Mucosa of rectum (tissue), 2 donors: ENCODE measurements at regions not wholly inside any gene's neighbourhood (a gene's known extent, or its start where the extent isn't known, plus 50 kb on each side); places are given as distances from the start of the nearest gene placed in this dataset.

Source experiments
- H3K27ac ChIP-seq, 2 donors: one replicate each; pipeline ENCODE4 v1.7.0; 2013; ENCODE audit warnings: inconsistent platforms in 2 of 2, low read depth in 2 of 2, low read length in 2 of 2
- H3K27me3 ChIP-seq, 2 donors: one replicate each; pipeline ENCODE4 v1.7.0; 2013; ENCODE audit warnings: low read length in 2 of 2; ENCODE audit not compliant: control insufficient read depth in 2 of 2, insufficient read depth in 2 of 2
- H3K36me3 ChIP-seq, 2 donors: one replicate each; pipeline ENCODE4 v1.7.0; 2013; ENCODE audit warnings: low read length in 2 of 2; ENCODE audit not compliant: control insufficient read depth in 2 of 2, insufficient read depth in 2 of 2
- H3K4me1 ChIP-seq, 2 donors: one replicate each; pipeline ENCODE4 v1.7.0; 2013; ENCODE audit warnings: low read length in 2 of 2, mild to moderate bottlenecking in 1 of 2; ENCODE audit not compliant: control insufficient read depth in 2 of 2, insufficient read depth in 2 of 2
- H3K4me3 ChIP-seq, 2 donors: one replicate each; pipeline ENCODE4 v1.7.0; 2013; ENCODE audit warnings: low read length in 2 of 2
- H3K9ac ChIP-seq, 2 donors: one replicate each; pipeline ENCODE4 v1.7.0; 2013; ENCODE audit warnings: low read length in 2 of 2, low read depth in 1 of 2, mild to moderate bottlenecking in 1 of 2
- H3K9me3 ChIP-seq, 2 donors: one replicate each; pipeline ENCODE4 v1.7.0; 2013; ENCODE audit warnings: low read length in 2 of 2; ENCODE audit not compliant: control insufficient read depth in 2 of 2
- donor health status: healthy.
- donor health status: Normal muscosa, but diverticular disease.

DNA sequence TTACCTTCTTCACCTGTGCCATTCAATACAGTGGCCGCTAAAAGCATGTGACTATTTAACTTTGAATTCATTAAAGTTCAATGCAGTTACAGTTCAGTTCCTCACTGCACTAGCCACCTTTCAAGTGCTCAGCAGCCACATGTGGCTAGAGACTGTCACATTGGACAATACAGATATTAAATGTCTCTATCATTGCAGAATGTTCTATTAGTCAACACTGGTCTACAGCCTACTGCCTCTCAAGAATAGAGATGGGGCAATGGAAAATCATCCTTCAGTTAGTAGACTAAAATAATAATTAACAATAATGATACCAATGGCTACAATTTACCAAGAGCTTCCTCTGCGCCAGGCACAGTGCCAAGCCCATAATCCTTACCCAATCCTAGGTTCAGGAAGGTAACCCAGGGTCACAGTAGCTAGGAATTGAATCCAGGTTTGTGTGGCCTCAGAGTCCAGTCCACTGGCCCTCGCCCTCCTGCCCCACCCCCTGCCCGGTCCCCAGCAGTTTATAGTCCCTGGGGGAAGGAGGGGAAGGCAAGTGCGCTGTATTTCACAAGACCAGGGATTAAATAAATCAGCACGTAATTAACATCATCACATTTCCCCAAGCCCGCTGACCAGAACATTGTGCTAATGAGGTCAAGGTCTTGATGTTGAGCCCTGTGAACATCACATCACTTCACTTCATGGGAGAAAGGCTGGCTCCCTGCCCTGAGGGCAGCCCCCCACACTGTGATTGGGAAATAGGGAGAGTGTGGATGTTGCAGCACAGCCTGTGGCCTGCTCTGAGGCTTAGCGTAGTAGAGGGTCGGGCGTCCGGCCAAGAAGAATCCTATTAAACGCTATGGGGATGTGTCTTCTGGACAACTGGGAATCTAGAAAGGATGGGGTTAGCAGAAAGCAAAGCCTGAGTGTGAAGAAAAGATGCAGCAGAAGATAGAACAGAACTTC is 147.2 kb downstream of the VEGFA start:
- H3K9ac ChIP-seq, result peak overlapping the region in 1 of 2 donors; percentile 47
- no peaks in the 10 kb centered on the region for H3K9me3 ChIP-seq
- H3K27ac ChIP-seq, result peak overlapping the region; percentile 73 to 74
- peaks cover 30 to 39% of the 10 kb centered on the region in 2 donors for H3K4me1 ChIP-seq
- H3K36me3 ChIP-seq, result no peaks in the 10 kb centered on the region
- no peaks in the 10 kb centered on the region for H3K27me3 ChIP-seq
- no peak overlapping the region for H3K4me3 ChIP-seq

DNA sequence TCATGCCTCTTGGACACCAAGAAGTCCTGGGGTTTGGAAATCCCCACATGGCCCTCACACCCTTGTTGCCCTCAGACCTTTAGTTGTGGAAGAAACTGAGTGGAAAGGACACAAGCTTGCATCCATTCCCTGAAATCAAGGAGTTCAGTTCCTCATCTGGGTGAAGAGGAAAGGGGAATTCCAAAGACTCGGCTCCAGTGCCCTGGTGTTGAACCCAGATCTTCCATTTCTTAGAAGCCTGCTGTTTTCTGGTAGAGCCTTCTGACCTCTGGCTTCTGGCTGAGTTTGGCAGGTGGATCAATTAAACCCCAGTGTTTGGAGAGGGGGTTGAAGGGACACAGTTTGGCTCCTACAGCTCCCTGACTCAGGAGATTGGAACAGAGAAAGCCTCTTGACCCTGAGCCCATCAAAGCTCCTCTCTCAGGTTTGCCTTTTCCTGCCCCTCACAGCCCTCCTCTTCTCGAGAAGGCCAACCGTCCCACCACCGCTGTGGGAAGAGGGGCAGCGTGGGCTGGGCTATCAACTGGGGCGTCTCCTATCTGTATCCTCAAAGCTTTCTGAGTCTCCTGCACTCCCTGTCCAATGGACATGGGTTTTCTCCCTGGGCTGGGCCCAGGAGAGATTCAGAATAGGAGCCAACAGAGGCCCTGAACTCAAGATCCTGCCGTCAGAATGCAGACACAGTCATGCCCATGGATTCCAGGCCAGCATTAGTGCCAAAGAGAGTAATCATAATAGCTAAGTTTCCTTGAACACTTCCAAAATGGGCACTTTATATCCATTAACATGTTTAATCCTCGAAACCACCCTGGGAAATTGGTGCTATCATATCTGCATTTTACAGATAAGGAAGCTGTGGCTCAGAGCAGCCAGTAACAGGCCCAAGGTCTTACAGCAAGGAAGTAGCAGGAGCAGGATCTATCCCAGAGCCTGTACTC is 146.2 kb downstream of the VEGFA start:
- no peak overlapping the region for H3K9ac ChIP-seq
- H3K4me1 ChIP-seq, result peaks cover 32 to 44% of the 10 kb centered on the region in 2 donors
- H3K4me3 ChIP-seq, result no peak overlapping the region
- H3K9me3 ChIP-seq, result no peaks in the 10 kb centered on the region
- peak overlapping the region; percentile 73 to 74 for H3K27ac ChIP-seq
- no peaks in the 10 kb centered on the region for H3K36me3 ChIP-seq
- H3K27me3 ChIP-seq, result no peaks in the 10 kb centered on the region

DNA sequence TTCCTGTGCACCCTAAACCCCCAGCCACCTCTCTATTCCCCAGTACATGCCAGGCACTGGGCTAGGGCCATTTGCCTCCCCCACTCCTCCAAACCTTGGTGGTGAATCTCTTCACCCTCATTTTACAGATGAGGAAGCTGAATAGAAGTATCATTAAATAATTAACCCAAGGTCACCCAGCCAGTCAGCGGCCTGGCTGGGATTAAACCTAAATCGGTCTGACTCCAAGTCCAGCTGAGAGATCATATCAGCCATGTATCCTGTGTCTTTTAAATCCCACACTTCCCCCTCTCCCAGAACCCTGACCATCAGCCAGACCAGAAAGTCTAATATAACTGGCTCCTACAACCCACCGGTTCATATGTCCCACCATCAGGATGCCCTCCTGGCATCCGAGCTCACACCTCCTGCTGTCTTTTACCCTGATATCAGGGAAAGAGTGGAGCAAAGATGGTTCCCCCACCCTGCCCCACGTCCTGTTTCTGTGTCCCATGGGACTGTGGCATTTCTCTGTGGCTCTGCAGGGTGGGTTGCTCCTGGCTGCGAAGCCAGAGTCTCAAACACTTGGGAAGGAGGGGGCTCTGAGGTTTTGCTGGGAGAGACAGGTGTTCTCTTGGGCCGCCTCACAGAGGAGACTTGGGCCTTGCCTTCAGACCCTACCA is 145.3 kb downstream of the VEGFA start:
- no peak overlapping the region for H3K4me3 ChIP-seq
- no peaks in the 10 kb centered on the region for H3K27me3 ChIP-seq
- no peak overlapping the region for H3K27ac ChIP-seq
- H3K4me1 ChIP-seq, result peaks cover 32 to 44% of the 10 kb centered on the region in 2 donors
- no peak overlapping the region for H3K9ac ChIP-seq
- H3K9me3 ChIP-seq, result no peaks in the 10 kb centered on the region
- no peaks in the 10 kb centered on the region for H3K36me3 ChIP-seq

DNA sequence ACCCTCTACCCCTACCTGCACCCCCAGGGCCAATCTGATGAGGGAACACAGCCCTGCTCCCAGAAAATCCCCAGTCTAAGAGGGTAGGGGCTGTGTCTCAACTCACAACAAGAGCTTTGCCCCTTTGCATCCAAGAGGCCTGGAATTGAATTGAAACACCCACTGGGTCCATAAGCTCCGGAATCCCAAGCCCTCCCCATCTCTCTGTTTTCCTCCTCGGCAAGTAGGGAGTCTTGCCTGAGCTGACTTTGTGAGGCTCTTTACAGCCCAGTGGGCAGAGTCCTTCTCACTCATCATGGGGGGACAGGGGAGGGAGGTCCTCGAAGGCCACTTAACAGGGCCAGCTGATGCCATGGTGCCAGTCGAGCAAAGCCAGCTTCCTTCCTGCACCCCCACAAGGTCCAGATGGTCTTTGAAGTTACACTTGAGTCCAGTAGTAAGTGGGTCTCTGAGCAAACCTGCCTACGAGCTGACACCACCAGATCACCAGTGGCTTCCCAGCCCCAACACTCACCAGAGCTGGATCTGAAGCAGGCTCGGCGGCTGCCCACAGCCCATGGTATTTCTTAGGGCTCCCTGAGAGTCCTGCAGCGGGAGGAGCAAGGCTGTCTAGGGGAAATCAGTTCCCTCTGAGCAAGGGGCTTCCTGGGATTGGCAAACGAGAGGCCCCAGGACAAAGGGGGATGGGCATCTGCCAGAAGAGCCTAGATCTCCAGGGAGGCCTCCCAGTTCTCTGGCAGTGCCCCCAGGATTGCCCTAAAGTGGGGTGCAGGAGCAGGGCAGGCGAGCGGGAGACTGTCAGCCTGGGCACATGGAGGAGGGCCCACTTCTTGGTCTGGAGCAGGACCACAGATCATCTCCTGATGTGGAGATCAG is 144.5 kb downstream of the VEGFA start:
- H3K27ac ChIP-seq, result no peak overlapping the region
- no peak overlapping the region for H3K4me3 ChIP-seq
- no peaks in the 10 kb centered on the region for H3K36me3 ChIP-seq
- no peak overlapping the region for H3K9ac ChIP-seq
- no peaks in the 10 kb centered on the region for H3K9me3 ChIP-seq
- H3K27me3 ChIP-seq, result no peaks in the 10 kb centered on the region
- H3K4me1 ChIP-seq, result peaks cover 32 to 44% of the 10 kb centered on the region in 2 donors

DNA sequence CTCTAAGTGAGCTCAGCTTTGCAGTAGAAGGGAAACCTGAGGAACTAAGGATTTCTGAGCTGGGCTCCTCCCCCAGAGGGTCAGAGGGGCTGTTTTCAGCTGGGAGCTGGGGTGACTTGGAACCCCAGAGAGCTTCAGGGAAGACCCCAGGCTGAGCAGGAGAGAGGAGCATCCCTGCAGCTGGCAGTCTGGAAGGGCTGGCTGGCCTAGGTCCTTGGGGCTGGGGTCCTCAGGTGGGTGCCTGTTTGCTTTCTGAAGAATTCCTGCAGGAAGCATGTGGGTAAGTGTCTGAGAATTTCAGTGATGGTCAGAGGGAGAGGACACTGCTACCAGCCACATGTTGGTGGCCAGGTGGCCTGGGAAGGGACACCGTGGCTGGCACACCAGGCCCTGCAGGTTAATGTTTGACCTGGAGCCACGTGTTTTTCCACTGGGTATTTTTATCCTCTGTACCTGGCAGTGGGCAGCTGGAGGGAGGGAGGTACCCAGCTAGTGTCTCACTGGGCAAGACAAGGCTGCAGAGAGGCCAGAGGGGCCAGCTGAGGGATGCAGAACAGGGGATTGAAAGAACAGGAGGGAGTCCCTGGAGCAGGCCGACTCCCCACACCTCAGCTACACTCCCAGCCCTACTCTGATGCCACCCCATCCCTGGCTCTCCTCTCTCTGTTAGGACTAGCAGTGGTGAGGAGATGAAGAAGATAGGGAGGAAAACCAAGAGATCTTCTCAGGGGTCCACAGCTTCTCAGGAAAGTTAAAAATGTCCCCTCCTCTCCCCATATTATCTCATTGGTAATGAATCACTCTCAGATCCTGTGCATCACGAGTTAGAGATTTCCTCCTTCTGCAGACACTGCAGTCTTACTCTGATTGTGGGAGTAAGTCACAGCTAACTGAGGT is 143.6 kb downstream of the VEGFA start:
- no peaks in the 10 kb centered on the region for H3K36me3 ChIP-seq
- H3K4me3 ChIP-seq, result no peak overlapping the region
- no peaks in the 10 kb centered on the region for H3K27me3 ChIP-seq
- H3K9ac ChIP-seq, result no peak overlapping the region
- H3K9me3 ChIP-seq, result no peaks in the 10 kb centered on the region
- no peak overlapping the region for H3K27ac ChIP-seq
- H3K4me1 ChIP-seq, result peaks cover 32 to 44% of the 10 kb centered on the region in 2 donors

DNA sequence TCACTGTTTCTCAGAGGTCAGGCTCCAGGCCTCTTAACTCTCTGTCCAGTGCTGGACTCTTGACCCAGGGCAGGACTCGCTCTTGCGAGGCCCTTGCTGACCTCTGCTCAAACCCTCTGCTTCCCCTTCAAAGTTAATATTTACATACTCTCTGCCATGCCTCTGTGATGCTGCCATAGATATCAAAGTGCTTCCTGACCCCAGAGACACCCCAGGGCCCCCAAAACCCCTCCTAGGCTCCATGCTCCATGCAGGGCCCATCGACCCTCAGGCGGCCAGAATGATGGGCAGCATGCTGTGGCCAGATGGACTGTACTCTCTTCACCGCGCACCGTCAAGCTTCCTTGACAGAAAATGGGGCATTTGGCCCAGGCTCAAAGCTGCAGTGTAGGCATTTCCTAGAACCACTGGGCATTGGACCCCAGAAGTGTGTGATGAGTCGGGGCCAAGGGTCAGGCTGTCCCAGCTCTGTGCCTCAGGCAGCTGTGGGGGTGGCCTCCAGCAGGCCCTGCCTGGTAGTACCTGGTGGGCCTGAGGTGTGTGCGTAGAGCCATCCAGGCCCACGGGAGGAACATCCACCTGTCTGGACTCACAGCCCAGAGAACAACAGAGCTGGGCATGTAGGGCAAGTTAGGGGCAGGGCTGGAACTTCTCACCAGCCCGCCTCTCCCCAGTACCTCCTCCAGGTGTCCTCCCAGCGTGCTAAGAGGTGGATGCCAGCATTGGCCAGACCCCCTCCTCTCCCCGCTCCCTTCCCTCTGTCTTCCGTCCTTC is 142.8 kb downstream of the VEGFA start:
- Histone ChIP-seq H3K9ac (no peak overlapping the region), H3K4me1 (peaks cover 27 to 39% of the 10 kb centered on the region in 2 donors)

DNA sequence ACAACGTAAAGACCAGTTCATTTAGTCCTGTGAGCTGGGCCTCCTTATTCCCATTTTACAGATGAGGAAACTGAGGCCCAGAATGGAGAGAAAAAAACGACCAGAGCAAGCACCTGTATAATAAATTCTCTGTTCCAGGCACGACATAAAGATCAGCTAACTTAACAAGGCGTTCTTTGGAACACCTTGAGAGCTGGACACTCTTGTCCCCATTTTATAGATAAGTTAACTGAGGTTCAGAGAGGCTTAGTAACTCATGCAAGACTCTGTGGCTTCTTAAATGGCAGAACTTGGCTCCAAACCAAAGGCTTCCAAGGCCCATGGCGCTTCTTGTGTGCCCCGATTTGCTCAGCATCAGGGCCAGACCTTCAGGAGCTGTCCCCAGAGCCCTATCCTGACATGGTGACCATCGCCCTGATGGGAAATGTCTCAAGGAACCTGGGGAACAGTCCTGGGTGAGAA is 142.1 kb downstream of the VEGFA start:
- Histone ChIP-seq H3K4me3 (no peak overlapping the region), H3K36me3 (no peaks in the 10 kb centered on the region), H3K9ac (no peak overlapping the region), H3K27ac (no peak overlapping the region), H3K27me3 (no peaks in the 10 kb centered on the region), H3K9me3 (no peaks in the 10 kb centered on the region), H3K4me1 (peaks cover 21 to 33% of the 10 kb centered on the region in 2 donors)

More for the DNA sequence above, 142.8 kb downstream of the VEGFA start:
- Histone ChIP-seq H3K27me3 (no peaks in the 10 kb centered on the region), H3K4me3 (no peak overlapping the region), H3K36me3 (no peaks in the 10 kb centered on the region), H3K27ac (no peak overlapping the region), H3K9me3 (no peaks in the 10 kb centered on the region)

DNA sequence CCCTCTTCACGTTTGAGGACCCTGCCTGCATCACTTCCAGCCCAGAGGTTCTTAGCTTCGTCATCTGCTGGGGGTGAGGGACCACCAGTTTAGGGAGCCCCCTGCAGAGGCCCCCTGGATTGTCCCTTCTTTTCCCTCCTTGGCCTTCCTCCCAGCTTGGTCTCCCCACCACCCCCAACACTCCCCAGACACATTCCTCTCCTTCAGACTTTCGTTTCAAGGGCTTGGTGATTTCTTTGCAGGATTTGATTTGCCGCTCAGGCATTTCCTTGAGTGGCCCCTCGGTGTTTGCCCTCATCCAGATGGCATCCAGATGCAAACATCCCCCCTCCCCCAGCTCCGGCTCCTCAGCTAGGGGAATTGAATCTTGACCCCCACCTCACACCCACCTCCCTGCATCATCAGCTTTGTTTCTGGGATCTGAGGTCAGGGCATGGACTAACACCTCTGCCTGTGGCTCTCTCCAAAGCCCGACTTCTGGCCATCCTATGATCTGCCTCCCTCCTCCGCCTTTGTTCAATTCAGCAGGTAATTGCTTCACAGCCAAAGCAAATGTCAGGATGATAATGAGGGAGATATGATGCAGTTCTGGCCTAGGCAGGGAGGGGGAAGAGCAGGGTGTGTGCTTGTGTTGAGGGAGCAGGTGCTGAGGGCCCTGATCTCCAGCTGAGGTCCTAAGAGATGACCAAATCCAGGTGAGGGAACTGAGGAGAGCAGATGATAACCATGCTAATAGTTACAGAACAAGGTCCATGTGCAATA is 141.5 kb downstream of the VEGFA start:
- Histone ChIP-seq H3K9ac (no peak overlapping the region), H3K36me3 (no peaks in the 10 kb centered on the region), H3K9me3 (no peaks in the 10 kb centered on the region), H3K27me3 (no peaks in the 10 kb centered on the region), H3K4me3 (no peak overlapping the region), H3K4me1 (peaks cover 15 to 27% of the 10 kb centered on the region in 2 donors), H3K27ac (no peak overlapping the region)
